Fibroblast of lung (primary cell): ENCODE measurements at regions not wholly inside any gene's neighbourhood (a gene's known extent, or its start where the extent isn't known, plus 50 kb on each side); places are given as distances from the start of the nearest gene placed in this dataset.

Source experiments
- DNase-seq, 2 donors: peaks; one replicate each; pipeline versions ENCODE4 v3.0.0 to v3.0.0-alpha.2; 2010; ENCODE audit warnings: low read depth in 2 of 2
- H2AFZ ChIP-seq: 2 replicates; pipeline ENCODE4 v1.5.1; 2012; ENCODE audit warnings: low read length, control low read depth, inconsistent platforms
- H3K27ac ChIP-seq: 2 replicates; pipeline ENCODE4 v1.5.1; 2011; ENCODE audit warnings: low read length, control low read depth; ENCODE audit not compliant: insufficient read depth
- H3K27me3 ChIP-seq: 2 replicates; pipeline ENCODE4 v1.5.1; 2011; ENCODE audit warnings: mild to moderate bottlenecking, low read length; ENCODE audit not compliant: control insufficient read depth, insufficient read depth
- H3K36me3 ChIP-seq: 2 replicates; pipeline ENCODE4 v1.5.1; 2011; ENCODE audit warnings: low read length; ENCODE audit not compliant: control insufficient read depth, insufficient read depth
- H3K4me1 ChIP-seq: 2 replicates; pipeline ENCODE4 v1.5.1; 2011; ENCODE audit warnings: low read length; ENCODE audit not compliant: control insufficient read depth, insufficient read depth; ENCODE audit errors: extremely low read depth
- H3K4me2 ChIP-seq: 2 replicates; pipeline ENCODE4 v1.5.1; 2011; ENCODE audit warnings: low read length, control low read depth; ENCODE audit not compliant: insufficient read depth; ENCODE audit errors: extremely low read depth
- H3K4me3 ChIP-seq, 4 experiments: fragments of 200-600 bp in 1 of 4; sonication (generic) in 1 of 4; replicated peaks in 1 of 4; 2 replicates each; pipeline ENCODE4 v1.5.1; 2011 to 2016; ENCODE audit warnings: low read length in 4 of 4, low read depth in 3 of 4, mild to moderate bottlenecking in 3 of 4, control low read depth in 2 of 4, inconsistent platforms in 1 of 4, mixed read lengths in 1 of 4; ENCODE audit not compliant: insufficient read depth in 1 of 4; ENCODE audit errors: control extremely low read depth in 1 of 4
- H3K79me2 ChIP-seq: 2 replicates; pipeline ENCODE4 v1.5.1; 2012; ENCODE audit warnings: mild to moderate bottlenecking, low read length, inconsistent platforms; ENCODE audit not compliant: control insufficient read depth, insufficient read depth
- H3K9ac ChIP-seq: 2 replicates; pipeline ENCODE4 v1.5.1; 2011; ENCODE audit warnings: mild to moderate bottlenecking, low read length, control low read depth; ENCODE audit not compliant: insufficient read depth
- H3K9me3 ChIP-seq: 2 replicates; pipeline ENCODE4 v1.5.1; 2012; ENCODE audit warnings: low read depth, low read length; ENCODE audit not compliant: control insufficient read depth, insufficient read depth
- H4K20me1 ChIP-seq: 2 replicates; pipeline ENCODE4 v1.5.1; 2011; ENCODE audit warnings: low read length; ENCODE audit not compliant: control insufficient read depth, insufficient read depth; ENCODE audit errors: extremely low read depth
- CTCF ChIP-seq, 2 donors: IDR thresholded peaks in 1 of 2; conservative IDR thresholded peaks in 1 of 2; 1 replicate in 1 of 2; 2 replicates in 1 of 2; pipeline ENCODE4 v1.5.1; 2011 to 2012; ENCODE audit warnings: low read length in 2 of 2, control low read depth in 1 of 2, inconsistent platforms in 1 of 2, low read depth in 1 of 2, mild to moderate bottlenecking in 1 of 2
- EZH2 ChIP-seq: IDR thresholded peaks from 2 replicates; pipeline ENCODE4 v1.5.1; 2012; ENCODE audit warnings: low read length, control low read depth, mild to moderate bottlenecking; ENCODE audit errors: missing control alignments

GRCh38 chrX:131951166-131951565, 71.9 kb upstream of the STK26 start:
- Histone ChIP-seq H3K4me2 (no peak overlapping the region), H4K20me1 (no peaks in the 10 kb centered on the region), H2AFZ (no peak overlapping the region), H3K9me3 (no peaks in the 10 kb centered on the region), H3K27ac (no peak overlapping the region), H3K4me1 (no peaks in the 10 kb centered on the region), H3K27me3 (no peaks in the 10 kb centered on the region), H3K9ac (no peak overlapping the region), H3K79me2 (no peaks in the 10 kb centered on the region), H3K4me3 (no peak overlapping the region), H3K36me3 (no peaks in the 10 kb centered on the region)
- DNase-seq = no peak
- TF ChIP-seq CTCF (conservative IDR thresholded peaks at IDR 0.05 in 1 of 2, IDR thresholded peaks at IDR 0.05 in 1 of 2; ENCODE audit: low read depth in 1 of 2, low read length in 2 of 2) (no peak), EZH2 (no peak)

DNA sequence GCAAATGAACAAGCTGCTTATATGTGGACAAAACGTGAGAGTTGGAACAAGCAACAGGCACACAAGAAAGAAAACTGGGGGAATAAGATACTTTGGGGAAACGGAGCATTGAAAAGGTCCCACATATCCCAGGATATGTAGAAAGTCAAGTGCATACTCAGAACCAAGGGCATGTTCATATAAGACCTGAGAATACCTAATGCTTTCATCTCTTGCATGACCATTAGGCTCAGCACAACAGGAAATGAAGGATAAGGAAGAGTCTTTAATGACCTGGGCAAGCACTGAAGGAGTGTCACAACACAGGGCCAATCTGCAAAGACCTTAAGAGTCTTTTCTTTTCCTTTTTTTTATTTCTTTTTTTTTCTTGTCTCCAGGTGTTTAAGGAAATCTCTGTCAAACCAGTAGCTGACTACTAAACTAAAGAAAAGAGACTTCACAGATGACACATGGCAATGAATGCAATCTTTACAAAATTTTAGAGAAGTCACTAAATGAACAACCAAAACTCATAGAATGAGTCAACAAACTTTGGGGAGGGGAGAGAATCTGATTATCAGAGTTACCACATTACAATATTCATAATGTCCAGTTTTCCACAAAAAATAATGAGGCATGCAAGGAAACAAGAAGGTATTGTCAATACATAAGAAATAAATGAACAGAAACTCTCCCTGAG, 67.9 kb upstream of the STK26 start:
- Histone ChIP-seq H3K9me3 (no peaks in the 10 kb centered on the region), H2AFZ (no peak overlapping the region)

DNA sequence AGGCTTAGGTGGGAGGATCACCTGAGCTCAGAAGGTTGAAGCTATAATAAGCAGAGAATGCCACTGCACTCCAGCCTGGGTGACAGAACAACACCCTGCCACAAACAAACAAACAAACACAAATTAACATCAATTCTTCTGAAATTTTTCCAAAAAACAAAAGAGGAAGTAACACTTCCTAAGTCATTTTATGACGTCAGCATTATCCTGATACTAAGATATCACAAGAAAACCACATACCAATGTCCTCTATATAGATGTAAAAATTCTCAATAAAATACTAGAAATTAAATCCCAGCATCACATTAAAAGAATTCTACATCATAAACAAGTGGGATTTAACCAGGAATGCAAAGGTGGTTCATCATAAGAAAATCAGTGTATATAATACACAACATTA, 64.4 kb upstream of the STK26 start:
- Histone ChIP-seq H3K9ac (no peak overlapping the region), H3K27ac (no peak overlapping the region), H2AFZ (no peak overlapping the region), H3K4me1 (no peaks in the 10 kb centered on the region), H3K36me3 (no peaks in the 10 kb centered on the region), H4K20me1 (no peaks in the 10 kb centered on the region), H3K4me3 (no peak overlapping the region), H3K27me3 (no peaks in the 10 kb centered on the region), H3K4me2 (no peak overlapping the region), H3K9me3 (no peaks in the 10 kb centered on the region), H3K79me2 (no peaks in the 10 kb centered on the region)
- no peak for DNase-seq
- TF ChIP-seq EZH2 = no peak
- TF ChIP-seq CTCF (conservative IDR thresholded peaks at IDR 0.05 in 1 of 2, IDR thresholded peaks at IDR 0.05 in 1 of 2; ENCODE audit: low read depth in 1 of 2, low read length in 2 of 2) = no peak

More for the DNA sequence above, 67.9 kb upstream of the STK26 start:
- TF ChIP-seq EZH2 (no peak), CTCF (conservative IDR thresholded peaks at IDR 0.05 in 1 of 2, IDR thresholded peaks at IDR 0.05 in 1 of 2; ENCODE audit: low read depth in 1 of 2, low read length in 2 of 2) (no peak)
- Histone ChIP-seq H3K4me2 (no peak overlapping the region), H3K9ac (no peak overlapping the region), H3K27me3 (no peaks in the 10 kb centered on the region), H3K27ac (no peak overlapping the region), H3K4me3 (no peak overlapping the region), H3K36me3 (no peaks in the 10 kb centered on the region), H4K20me1 (no peaks in the 10 kb centered on the region), H3K79me2 (no peaks in the 10 kb centered on the region), H3K4me1 (no peaks in the 10 kb centered on the region)
- no peak for DNase-seq
